K562 (cell line): ENCODE measurements at regions not wholly inside any gene's neighbourhood (a gene's known extent, or its start where the extent isn't known, plus 50 kb on each side); places are given as distances from the start of the nearest gene placed in this dataset.

Source experiments
- CBX8 ChIP-seq: fragments of 200-600 bp; sonication (generic); IDR thresholded peaks from 2 replicates; pipeline ENCODE4 v1.6.1; 2012; ENCODE audit warnings: borderline replicate concordance, mixed run types, low read depth, mild to moderate bottlenecking, moderate library complexity, mixed read lengths, low read length, control low read depth, inconsistent platforms; ENCODE audit not compliant: poor library complexity, severe bottlenecking; ENCODE audit errors: extremely low read depth
- HDAC6 ChIP-seq: IDR thresholded peaks from 2 replicates; pipeline ENCODE4 v1.6.1; 2012; ENCODE audit warnings: low read depth, mild to moderate bottlenecking, control low read depth, inconsistent platforms, low read length, moderate library complexity
- REST ChIP-seq, 2 experiments: fragments of 450-650 bp; formaldehyde crosslinking in 1 of 2; IDR thresholded peaks; 2 replicates each; pipeline versions ENCODE4 v1.4.0 to v1.6.1; 2014 to 2020; ENCODE audit warnings: mild to moderate bottlenecking in 2 of 2, borderline replicate concordance in 1 of 2, low read depth in 1 of 2
- RREB1 ChIP-seq: fragments of 250-450 bp; sonication (Bioruptor Pico); IDR thresholded peaks from 2 replicates; pipeline ENCODE4 v1.4.0; 2020
- ZNF23 ChIP-seq: fragments of 250-450 bp; sonication (Bioruptor Pico); IDR thresholded peaks from 2 replicates; pipeline ENCODE4 v1.4.0; 2020; ENCODE audit warnings: mild to moderate bottlenecking

GRCh38 chr12:73898645-73899044 is 639.0 kb upstream of the ATXN7L3B start (continued):
- TF ChIP-seq REST (IDR thresholded peaks at IDR 0.05; ENCODE audit: borderline replicate concordance) (no peak), REST (CRISPR knock-in tag; IDR thresholded peaks at IDR 0.05; ENCODE audit: low read depth) (no peak), RREB1 (CRISPR knock-in tag) (no peak), HDAC6 (no peak), ZNF23 (no peak), CBX8 (no peak)
